Caco-2 (cell line): ENCODE measurements at regions not wholly inside any gene's neighbourhood (a gene's known extent, or its start where the extent isn't known, plus 50 kb on each side); places are given as distances from the start of the nearest gene placed in this dataset.

ENCODE experiments used
- BruUV-seq: library from RNA; stranded (reverse); fragments of 400-500 nt; replicated peaks from 2 replicates; lab custom pipeline; 2021; lab: Mats Ljungman, UMichigan
- CTCF ChIA-PET: fragments of 300-600 bp; sonication (Branson Sonifier 250); formaldehyde crosslinking; loops from one replicate; lab custom pipeline; 2022; ENCODE audit warnings: antibody characterized with exemption; lab: Charles Lee
- POLR2A ChIA-PET: fragments of 300-600 bp; sonication (Branson Sonifier 250); formaldehyde crosslinking; loops from one replicate; lab custom pipeline; 2022; ENCODE audit warnings: antibody characterized with exemption; lab: Charles Lee
- DNase-seq, 2 experiments: peaks; one replicate each; pipeline versions ENCODE4 v3.0.0 to v3.0.0-alpha.2; 2020 to 2022
- H3K27me3 ChIP-seq: replicated peaks from 2 replicates; pipeline ENCODE4 v1.6.0; 2011; ENCODE audit warnings: low read length; ENCODE audit not compliant: control insufficient read depth, insufficient read depth
- H3K36me3 ChIP-seq: 2 replicates; pipeline ENCODE4 v1.5.1; 2011; ENCODE audit warnings: low read length; ENCODE audit not compliant: control insufficient read depth, insufficient read depth
- H3K4me1 ChIP-seq: fragments of 250-450 bp; sonication (Bioruptor Pico); 2 replicates; pipeline ENCODE4 v1.5.1; 2020; ENCODE audit warnings: mild to moderate bottlenecking
- H3K4me3 ChIP-seq: 2 replicates; pipeline ENCODE4 v1.5.1; 2011; ENCODE audit warnings: low read depth, mild to moderate bottlenecking, control low read depth, low read length
- H3K9me3 ChIP-seq: fragments of 250-450 bp; sonication (Bioruptor Pico); 2 replicates; pipeline ENCODE4 v1.5.1; 2020; ENCODE audit warnings: mild to moderate bottlenecking, moderate library complexity
- H3K27ac Mint-ChIP-seq: one replicate; pipeline ENCODE4 v1.8.0; 2022; ENCODE audit warnings: mixed read lengths; ENCODE audit not compliant: unreplicated experiment
- H3K27me3 Mint-ChIP-seq: one replicate; pipeline ENCODE4 v1.8.0; 2022; ENCODE audit warnings: mixed read lengths; ENCODE audit not compliant: insufficient read depth, unreplicated experiment
- H3K36me3 Mint-ChIP-seq: one replicate; pipeline ENCODE4 v1.8.0; 2022; ENCODE audit warnings: mild to moderate bottlenecking, mixed read lengths; ENCODE audit not compliant: insufficient read depth, unreplicated experiment
- H3K4me1 Mint-ChIP-seq: one replicate; pipeline ENCODE4 v1.8.0; 2022; ENCODE audit warnings: low read depth, mixed read lengths; ENCODE audit not compliant: unreplicated experiment
- H3K4me3 Mint-ChIP-seq: one replicate; pipeline ENCODE4 v1.8.0; 2022; ENCODE audit warnings: mild to moderate bottlenecking, moderate library complexity, mixed read lengths; ENCODE audit not compliant: unreplicated experiment
- H3K9me3 Mint-ChIP-seq: one replicate; pipeline ENCODE4 v1.8.0; 2022; ENCODE audit warnings: mixed read lengths; ENCODE audit not compliant: unreplicated experiment
- intact Hi-C: fragments of 100-400 bp; cut with micrococcal nuclease; formaldehyde crosslinking; loops from one replicate; pipeline ENCODE4 v1.10.0; 2022; ENCODE audit not compliant: unreplicated experiment
- TF ChIP-seq, protein P1 (sequence below), 2 experiments: fragments of 200-600 bp in 1 of 2; IDR thresholded peaks; 1 replicate in 1 of 2; 2 replicates in 1 of 2; pipeline versions ENCODE4 v1.5.1 to v1.8.0; 2011 to 2022; ENCODE audit warnings: antibody characterized with exemption in 1 of 2, control low read depth in 1 of 2, inconsistent platforms in 1 of 2, low read depth in 1 of 2, low read length in 1 of 2, mild to moderate bottlenecking in 1 of 2, moderate library complexity in 1 of 2; ENCODE audit not compliant: insufficient read depth in 1 of 2, severe bottlenecking in 1 of 2, unreplicated experiment in 1 of 2

- H3K27me3 ChIP-seq: no peaks in the 10 kb centered on the region
- no peak for DNase-seq
- Mint-ChIP-seq H3K4me3 (no peak overlapping the region), H3K36me3 (no peaks in the 10 kb centered on the region), H3K27ac (no peak overlapping the region), H3K9me3 (no peaks in the 10 kb centered on the region), H3K4me1 (no peaks in the 10 kb centered on the region), H3K27me3 (no peaks in the 10 kb centered on the region)
- ChIA-PET CTCF (no interaction called here), POLR2A (interaction anchor here (0.6 kb wide), 1 partner anchor 57 kb away, joined by 7 read pairs; no protein-coding TSS in a partner anchor)
- TF ChIP-seq, protein P1, sequence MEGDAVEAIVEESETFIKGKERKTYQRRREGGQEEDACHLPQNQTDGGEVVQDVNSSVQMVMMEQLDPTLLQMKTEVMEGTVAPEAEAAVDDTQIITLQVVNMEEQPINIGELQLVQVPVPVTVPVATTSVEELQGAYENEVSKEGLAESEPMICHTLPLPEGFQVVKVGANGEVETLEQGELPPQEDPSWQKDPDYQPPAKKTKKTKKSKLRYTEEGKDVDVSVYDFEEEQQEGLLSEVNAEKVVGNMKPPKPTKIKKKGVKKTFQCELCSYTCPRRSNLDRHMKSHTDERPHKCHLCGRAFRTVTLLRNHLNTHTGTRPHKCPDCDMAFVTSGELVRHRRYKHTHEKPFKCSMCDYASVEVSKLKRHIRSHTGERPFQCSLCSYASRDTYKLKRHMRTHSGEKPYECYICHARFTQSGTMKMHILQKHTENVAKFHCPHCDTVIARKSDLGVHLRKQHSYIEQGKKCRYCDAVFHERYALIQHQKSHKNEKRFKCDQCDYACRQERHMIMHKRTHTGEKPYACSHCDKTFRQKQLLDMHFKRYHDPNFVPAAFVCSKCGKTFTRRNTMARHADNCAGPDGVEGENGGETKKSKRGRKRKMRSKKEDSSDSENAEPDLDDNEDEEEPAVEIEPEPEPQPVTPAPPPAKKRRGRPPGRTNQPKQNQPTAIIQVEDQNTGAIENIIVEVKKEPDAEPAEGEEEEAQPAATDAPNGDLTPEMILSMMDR (IDR thresholded peaks at IDR 0.05; ENCODE audit: insufficient read depth in 1 of 2, low read depth in 1 of 2, low read length in 1 of 2, severe bottlenecking in 1 of 2, unreplicated experiment in 1 of 2): no peak
- BruUV-seq: no TSS peak
- intact Hi-C loops: no loop called here
- no peaks in the 10 kb centered on the region for H3K9me3 ChIP-seq
- H3K4me3 ChIP-seq: no peak overlapping the region
- no peaks in the 10 kb centered on the region for H3K36me3 ChIP-seq
- no peaks in the 10 kb centered on the region for H3K4me1 ChIP-seq
Observed at GRCh38 chr1:67599085-67599484, 85.9 kb upstream of the GADD45A start.

- BruUV-seq: no TSS peak
- intact Hi-C loops: no loop called here
- H3K4me3 Mint-ChIP-seq: no peak overlapping the region
- no peak overlapping the region for H3K27ac Mint-ChIP-seq
- Histone ChIP-seq H3K4me1 (no peaks in the 10 kb centered on the region), H3K36me3 (no peaks in the 10 kb centered on the region), H3K4me3 (no peak overlapping the region), H3K9me3 (no peaks in the 10 kb centered on the region), H3K27me3 (no peaks in the 10 kb centered on the region)
- DNase-seq: no peak
- H3K27me3 Mint-ChIP-seq: no peaks in the 10 kb centered on the region
- H3K9me3 Mint-ChIP-seq: no peaks in the 10 kb centered on the region
- CTCF ChIA-PET: no interaction called here
- H3K36me3 Mint-ChIP-seq: no peaks in the 10 kb centered on the region
- H3K4me1 Mint-ChIP-seq: no peaks in the 10 kb centered on the region
- POLR2A ChIA-PET: no interaction called here
- TF ChIP-seq, protein P1 (IDR thresholded peaks at IDR 0.05; ENCODE audit: insufficient read depth in 1 of 2, low read depth in 1 of 2, low read length in 1 of 2, severe bottlenecking in 1 of 2, unreplicated experiment in 1 of 2): no peak
Observed at GRCh38 chr1:67601539-67601938, 83.5 kb upstream of the GADD45A start.

DNA sequence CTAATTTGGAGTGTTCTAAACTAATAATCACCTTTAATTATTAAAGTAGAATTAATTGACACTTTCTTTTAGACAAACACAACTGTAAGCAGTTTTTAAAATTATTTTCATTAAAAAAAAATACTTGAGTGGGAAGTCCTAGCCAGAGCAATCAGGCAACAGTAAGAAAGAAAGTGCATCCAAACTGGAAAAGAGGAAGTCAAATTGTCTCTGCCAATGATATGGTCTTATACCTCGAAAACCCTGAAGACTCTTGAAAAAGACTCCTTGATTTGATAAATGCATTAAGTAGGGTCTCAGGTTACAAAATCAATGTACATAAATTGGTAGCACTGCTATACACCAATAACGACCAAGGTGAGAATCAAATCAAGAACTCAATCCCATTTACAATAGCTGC is 83.0 kb upstream of the GADD45A start:
- Histone ChIP-seq H3K36me3 (no peaks in the 10 kb centered on the region), H3K9me3 (no peaks in the 10 kb centered on the region), H3K4me1 (no peaks in the 10 kb centered on the region), H3K27me3 (no peaks in the 10 kb centered on the region), H3K4me3 (no peak overlapping the region)
- DNase-seq: no peak
- POLR2A ChIA-PET: no interaction called here
- Mint-ChIP-seq H3K27me3 (no peaks in the 10 kb centered on the region), H3K27ac (no peak overlapping the region), H3K9me3 (no peaks in the 10 kb centered on the region), H3K4me3 (no peak overlapping the region), H3K4me1 (no peaks in the 10 kb centered on the region), H3K36me3 (no peaks in the 10 kb centered on the region)
- intact Hi-C loops: no loop called here
- no TSS peak for BruUV-seq
- CTCF ChIA-PET: no interaction called here
- TF ChIP-seq, protein P1 (IDR thresholded peaks at IDR 0.05; ENCODE audit: insufficient read depth in 1 of 2, low read depth in 1 of 2, low read length in 1 of 2, severe bottlenecking in 1 of 2, unreplicated experiment in 1 of 2): no peak
